OCI-LY3 (cell line): ENCODE measurements at regions not wholly inside any gene's neighbourhood (a gene's known extent, or its start where the extent isn't known, plus 50 kb on each side); places are given as distances from the start of the nearest gene placed in this dataset.

Experiments used
- EZH2phosphoT487 ChIP-seq: fragments of 200-600 bp; shearing (Covaris generic); IDR thresholded peaks from 2 replicates; pipeline ENCODE4 v1.6.1; 2018; ENCODE audit warnings: antibody characterized with exemption, mixed run types, low read depth
- TF ChIP-seq, protein P1 (sequence below): fragments of 200-600, 300-600 bp; sonication (generic); IDR thresholded peaks from 2 replicates; pipeline ENCODE4 v1.5.1; 2014; ENCODE audit warnings: antibody characterized with exemption, low read length, low read depth

- TF ChIP-seq, protein P1, sequence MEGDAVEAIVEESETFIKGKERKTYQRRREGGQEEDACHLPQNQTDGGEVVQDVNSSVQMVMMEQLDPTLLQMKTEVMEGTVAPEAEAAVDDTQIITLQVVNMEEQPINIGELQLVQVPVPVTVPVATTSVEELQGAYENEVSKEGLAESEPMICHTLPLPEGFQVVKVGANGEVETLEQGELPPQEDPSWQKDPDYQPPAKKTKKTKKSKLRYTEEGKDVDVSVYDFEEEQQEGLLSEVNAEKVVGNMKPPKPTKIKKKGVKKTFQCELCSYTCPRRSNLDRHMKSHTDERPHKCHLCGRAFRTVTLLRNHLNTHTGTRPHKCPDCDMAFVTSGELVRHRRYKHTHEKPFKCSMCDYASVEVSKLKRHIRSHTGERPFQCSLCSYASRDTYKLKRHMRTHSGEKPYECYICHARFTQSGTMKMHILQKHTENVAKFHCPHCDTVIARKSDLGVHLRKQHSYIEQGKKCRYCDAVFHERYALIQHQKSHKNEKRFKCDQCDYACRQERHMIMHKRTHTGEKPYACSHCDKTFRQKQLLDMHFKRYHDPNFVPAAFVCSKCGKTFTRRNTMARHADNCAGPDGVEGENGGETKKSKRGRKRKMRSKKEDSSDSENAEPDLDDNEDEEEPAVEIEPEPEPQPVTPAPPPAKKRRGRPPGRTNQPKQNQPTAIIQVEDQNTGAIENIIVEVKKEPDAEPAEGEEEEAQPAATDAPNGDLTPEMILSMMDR: no peak
- TF ChIP-seq EZH2phosphoT487: no peak
Observed at GRCh38 chrX:109190542-109190941, 291.3 kb downstream of the GUCY2F start.
